ENCODE measurements at regions not wholly inside any gene's neighbourhood (a gene's known extent, or its start where the extent isn't known, plus 50 kb on each side); places are given as distances from the start of the nearest gene placed in this dataset.

DNA sequence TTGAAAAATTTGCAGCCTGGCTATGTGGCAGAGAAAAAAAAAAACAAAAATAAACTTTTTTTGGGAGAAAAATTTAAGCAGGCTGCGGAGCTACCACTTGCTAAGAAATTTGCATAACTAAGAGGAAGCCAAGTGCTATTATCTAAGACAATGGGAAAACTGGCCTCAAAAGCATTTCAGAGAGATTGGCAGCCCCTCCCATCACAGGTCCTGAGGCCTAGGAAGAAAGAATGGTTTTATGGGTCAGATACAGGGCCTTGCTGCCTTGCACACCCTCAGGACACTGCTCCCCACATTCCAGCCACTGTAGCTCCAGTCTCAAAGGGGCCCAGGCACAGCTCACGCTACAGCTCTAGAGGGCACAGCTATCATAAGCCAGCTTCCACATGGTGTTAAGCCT is 777.9 kb downstream of the TENT5A start:
- ATAC-seq (no peak), DNase-seq (no peak)
- H3K36me3 ChIP-seq (ENCODE audit: insufficient read depth in 1 of 2, low read depth in 1 of 2) = no peaks in the 10 kb centered on the region
- TF ChIP-seq CTCF (IDR thresholded peaks at IDR 0.05) = no peak
- no peaks in the 10 kb centered on the region for H3K27me3 ChIP-seq (ENCODE audit: insufficient read depth in 3 of 3, low read length in 2 of 3)
- H3K9me3 ChIP-seq = no peaks in the 10 kb centered on the region
- 85 to 92% (median 87%) methylated on average over 2 of the region's 2 CpGs for WGBS, 3 donors
- H3K27ac ChIP-seq = no peak overlapping the region
- no peak overlapping the region for H3K4me3 ChIP-seq
- no peaks in the 10 kb centered on the region for H3K4me1 ChIP-seq
- intact Hi-C loops (cut with DNase I) = no loop called here

GRCh38 chr6:80969439-80969838 is 783.0 kb downstream of the TENT5A start:
- ATAC-seq (no peak), DNase-seq (no peak)
- no peak for TF ChIP-seq CTCF (IDR thresholded peaks at IDR 0.05)
- no peaks in the 10 kb centered on the region for H3K36me3 ChIP-seq (ENCODE audit: insufficient read depth in 1 of 2, low read depth in 1 of 2)
- intact Hi-C loops (cut with DNase I) = no loop called here
- H3K27ac ChIP-seq = no peak overlapping the region
- H3K4me3 ChIP-seq = no peak overlapping the region
- no peaks in the 10 kb centered on the region for H3K27me3 ChIP-seq (ENCODE audit: insufficient read depth in 3 of 3, low read length in 2 of 3)
- no peaks in the 10 kb centered on the region for H3K4me1 ChIP-seq
- no peaks in the 10 kb centered on the region for H3K9me3 ChIP-seq

GRCh38 chr6:80967609-80968008 is 784.9 kb downstream of the TENT5A start:
- H3K4me1 ChIP-seq = no peaks in the 10 kb centered on the region
- no peak overlapping the region for H3K27ac ChIP-seq
- no peak overlapping the region for H3K4me3 ChIP-seq
- no peaks in the 10 kb centered on the region for H3K9me3 ChIP-seq
- ATAC-seq (no peak), DNase-seq (no peak)
- 8 to 13% (median 12%) methylated on average over 1 of the region's 1 CpG for WGBS, 3 donors
- TF ChIP-seq CTCF (IDR thresholded peaks at IDR 0.05) = no peak
- H3K27me3 ChIP-seq (ENCODE audit: insufficient read depth in 3 of 3, low read length in 2 of 3) = no peaks in the 10 kb centered on the region
- no peaks in the 10 kb centered on the region for H3K36me3 ChIP-seq (ENCODE audit: insufficient read depth in 1 of 2, low read depth in 1 of 2)
- intact Hi-C loops (cut with DNase I) = no loop called here

- no peak for DNase-seq
- intact Hi-C loops (cut with DNase I) = no loop called here
- Histone ChIP-seq H3K9me3 (peaks cover 5% of the 10 kb centered on the region), H3K36me3 (ENCODE audit: insufficient read depth in 1 of 2, low read depth in 1 of 2) (no peaks in the 10 kb centered on the region), H3K27ac (no peak overlapping the region), H3K27me3 (ENCODE audit: insufficient read depth in 3 of 3, low read length in 2 of 3) (no peaks in the 10 kb centered on the region), H3K4me1 (no peaks in the 10 kb centered on the region), H3K4me3 (no peak overlapping the region)
- TF ChIP-seq CTCF (IDR thresholded peaks at IDR 0.05) = no peak
- no peak for ATAC-seq
These were observed 790.1 kb downstream of the TENT5A start for GRCh38 chr6:80962382-80962781.

- no peaks in the 10 kb centered on the region for H3K36me3 ChIP-seq (ENCODE audit: insufficient read depth in 1 of 2, low read depth in 1 of 2)
- H3K4me1 ChIP-seq = no peaks in the 10 kb centered on the region
- no peaks in the 10 kb centered on the region for H3K27me3 ChIP-seq (ENCODE audit: insufficient read depth in 3 of 3, low read length in 2 of 3)
- DNase-seq (no peak), ATAC-seq (no peak)
- TF ChIP-seq CTCF (IDR thresholded peaks at IDR 0.05) = no peak
- WGBS, 3 donors = 92 to 95% (median 93%) methylated on average over 3 of the region's 3 CpGs
- intact Hi-C loops (cut with DNase I) = no loop called here
- peaks cover 5% of the 10 kb centered on the region for H3K9me3 ChIP-seq
- no peak overlapping the region for H3K4me3 ChIP-seq
- H3K27ac ChIP-seq = no peak overlapping the region
These were observed 791.3 kb downstream of the TENT5A start for GRCh38 chr6:80961166-80961565.

All from psoas muscle (tissue), 7 donors.